Endothelial cell of umbilical vein (primary cell): ENCODE measurements at regions not wholly inside any gene's neighbourhood (a gene's known extent, or its start where the extent isn't known, plus 50 kb on each side); places are given as distances from the start of the nearest gene placed in this dataset.
"Not testable (repeated sequence)": the region's sequence is repeated elsewhere in the genome, so short reads cannot be mapped to it uniquely, and the experiment has no call there.

Experiments
- BruUV-seq: library from RNA; stranded (reverse); fragments of 400-500 nt; replicated peaks from 2 replicates; lab custom pipeline; 2021; lab: Mats Ljungman, UMichigan
- CTCF ChIA-PET: fragments of 300-600, 350-600 bp; sonication (Branson Sonifier 250); formaldehyde crosslinking; loops from one replicate; lab custom pipeline; 2021; ENCODE audit warnings: antibody characterized with exemption, inconsistent platforms; lab: Charles Lee
- POLR2A ChIA-PET: fragments of 300-600, 350-600 bp; sonication (Branson Sonifier 250); formaldehyde crosslinking; loops from one replicate; lab custom pipeline; 2021; ENCODE audit warnings: antibody characterized with exemption, inconsistent platforms; lab: Charles Lee
- DNase-seq: peaks from one replicate; pipeline ENCODE4 v3.0.0-alpha.2; 2011; ENCODE audit warnings: low read depth, low spot score
- FAIRE-seq: peaks from 2 replicates; lab custom pipeline; 2011; peaks lifted over from hg19 to GRCh38; lab: Jason Lieb, UNC
- H2AFZ ChIP-seq: 2 replicates; pipeline ENCODE4 v1.6.0; 2012; ENCODE audit warnings: low read depth, low read length, control low read depth, inconsistent platforms
- H3K27ac ChIP-seq: 2 replicates; pipeline ENCODE4 v1.5.1; 2011; ENCODE audit warnings: low read depth, mild to moderate bottlenecking, control low read depth, low read length, moderate library complexity; ENCODE audit not compliant: insufficient read depth
- H3K27me3 ChIP-seq, 2 experiments: 2 replicates each; pipeline versions ENCODE4 v1.6.0 to v1.6.1; 2011; ENCODE audit warnings: low read length in 2 of 2, mixed read lengths in 1 of 2; ENCODE audit not compliant: control insufficient read depth in 2 of 2, insufficient read depth in 2 of 2
- H3K36me3 ChIP-seq, 2 experiments: 2 replicates in 1 of 2; 3 replicates in 1 of 2; pipeline ENCODE4 v1.5.1; 2011; ENCODE audit warnings: low read length in 2 of 2, mild to moderate bottlenecking in 1 of 2, moderate library complexity in 1 of 2; ENCODE audit not compliant: control insufficient read depth in 2 of 2, insufficient read depth in 2 of 2; ENCODE audit errors: extremely low read depth in 1 of 2
- H3K4me1 ChIP-seq: 3 replicates; pipeline ENCODE4 v1.5.1; 2011; ENCODE audit warnings: mild to moderate bottlenecking, low read length; ENCODE audit not compliant: control insufficient read depth, insufficient read depth; ENCODE audit errors: extremely low read depth
- H3K4me2 ChIP-seq: 2 replicates; pipeline ENCODE4 v1.6.1; 2011; ENCODE audit warnings: low read length, control low read depth, mixed read lengths; ENCODE audit not compliant: insufficient read depth
- H3K4me3 ChIP-seq, 3 experiments: fragments of 200-600 bp in 1 of 3; sonication (generic), shearing (Covaris generic) in 1 of 3; replicated peaks in 1 of 3; 2 replicates each; pipeline ENCODE4 v1.5.1; 2011 to 2016; ENCODE audit warnings: control low read depth in 3 of 3, low read length in 3 of 3, mild to moderate bottlenecking in 2 of 3, inconsistent platforms in 1 of 3, low read depth in 1 of 3, moderate library complexity in 1 of 3; ENCODE audit not compliant: insufficient read depth in 1 of 3
- H3K79me2 ChIP-seq: 2 replicates; pipeline ENCODE4 v1.6.0; 2012; ENCODE audit warnings: low read length, inconsistent platforms; ENCODE audit not compliant: control insufficient read depth, insufficient read depth
- H3K9ac ChIP-seq: replicated peaks from 2 replicates; pipeline ENCODE3; 2011; ENCODE audit warnings: low read length, control low read depth; ENCODE audit not compliant: insufficient read depth; ENCODE audit errors: extremely low read depth
- H3K9me1 ChIP-seq: replicated peaks from 3 replicates; pipeline ENCODE4 v1.6.0; 2011; ENCODE audit warnings: mild to moderate bottlenecking, low read length; ENCODE audit not compliant: control insufficient read depth, insufficient read depth; ENCODE audit errors: extremely low read depth
- H3K9me3 ChIP-seq: replicated peaks from 2 replicates; pipeline ENCODE4 v1.5.1; 2012; ENCODE audit warnings: low read length, inconsistent platforms; ENCODE audit not compliant: control insufficient read depth, insufficient read depth
- H4K20me1 ChIP-seq: replicated peaks from 2 replicates; pipeline ENCODE3; 2011; ENCODE audit warnings: mild to moderate bottlenecking, low read length; ENCODE audit not compliant: control insufficient read depth, insufficient read depth; ENCODE audit errors: extremely low read depth
- dilution Hi-C: fragments of 300-500 bp; cut with MboI; formaldehyde crosslinking; loops from one replicate; pipeline ENCODE4 v1.15.0; 2019; ENCODE audit warnings: low sequenced_read_pairs; ENCODE audit not compliant: extremely low pct_ligation_motif_present
- intact Hi-C: fragments of 100-400 bp; cut with micrococcal nuclease; formaldehyde crosslinking; loops from one replicate; pipeline ENCODE4 v1.10.0; 2022

GRCh38 chr10:46792657-46793357 is 118.4 kb upstream of the PTPN20 start:
- dilution Hi-C loops, H3K27me3 ChIP-seq, BruUV-seq, H4K20me1 ChIP-seq, H3K9ac ChIP-seq, FAIRE-seq, POLR2A ChIA-PET, H3K36me3 ChIP-seq, H2AFZ ChIP-seq, H3K9me1 ChIP-seq, H3K4me1 ChIP-seq, H3K27ac ChIP-seq, H3K79me2 ChIP-seq, intact Hi-C loops, CTCF ChIA-PET, DNase-seq, H3K4me3 ChIP-seq, H3K9me3 ChIP-seq, H3K4me2 ChIP-seq: not testable (repeated sequence)

- H3K9me3 ChIP-seq, H3K9me1 ChIP-seq, H3K27me3 ChIP-seq, H3K36me3 ChIP-seq, DNase-seq, H4K20me1 ChIP-seq, FAIRE-seq, CTCF ChIA-PET, H3K4me2 ChIP-seq, H3K9ac ChIP-seq, dilution Hi-C loops, H3K4me1 ChIP-seq, H3K27ac ChIP-seq, intact Hi-C loops, H3K4me3 ChIP-seq, POLR2A ChIA-PET, BruUV-seq, H2AFZ ChIP-seq, H3K79me2 ChIP-seq: not testable (repeated sequence)
Observed at GRCh38 chr10:46796351-46796750, 114.9 kb upstream of the PTPN20 start.

GRCh38 chr10:46802010-46802409 is 109.2 kb upstream of the PTPN20 start:
- CTCF ChIA-PET, result not testable (repeated sequence)

GRCh38 chr10:46803082-46803481 is 108.1 kb upstream of the PTPN20 start:
- dilution Hi-C loops, result not testable (repeated sequence)

More at GRCh38 chr10:46802010-46802409, 109.2 kb upstream of the PTPN20 start:
- H3K36me3 ChIP-seq, H3K4me2 ChIP-seq, H3K27ac ChIP-seq, H3K9me1 ChIP-seq, BruUV-seq, H3K4me1 ChIP-seq, H2AFZ ChIP-seq, H3K4me3 ChIP-seq, H4K20me1 ChIP-seq, DNase-seq, H3K27me3 ChIP-seq, FAIRE-seq, dilution Hi-C loops, intact Hi-C loops, H3K9me3 ChIP-seq, H3K9ac ChIP-seq, POLR2A ChIA-PET, H3K79me2 ChIP-seq: not testable (repeated sequence)

More at GRCh38 chr10:46803082-46803481, 108.1 kb upstream of the PTPN20 start:
- FAIRE-seq, H3K4me1 ChIP-seq, H3K9me3 ChIP-seq, BruUV-seq, H3K36me3 ChIP-seq, H4K20me1 ChIP-seq, H3K4me3 ChIP-seq, H3K9me1 ChIP-seq, DNase-seq, intact Hi-C loops, H3K4me2 ChIP-seq, POLR2A ChIA-PET, CTCF ChIA-PET, H3K27ac ChIP-seq, H3K79me2 ChIP-seq, H3K9ac ChIP-seq, H3K27me3 ChIP-seq, H2AFZ ChIP-seq: not testable (repeated sequence)
